Erythroblast (primary cell): ENCODE measurements at regions not wholly inside any gene's neighbourhood (a gene's known extent, or its start where the extent isn't known, plus 50 kb on each side); places are given as distances from the start of the nearest gene placed in this dataset.

Experiments used
- DNase-seq, 2 experiments: peaks; one replicate each; lab custom pipeline; 2025; lab: John Stamatoyannopoulos, UW
- GATA1 ChIP-seq: IDR thresholded peaks from 2 replicates; pipeline ENCODE4 v1.6.1; 2011; ENCODE audit warnings: low read depth, mild to moderate bottlenecking, control low read depth, low read length, moderate library complexity
- POLR2A ChIP-seq: IDR thresholded peaks from 2 replicates; pipeline ENCODE4 v1.6.1; 2011; ENCODE audit warnings: mild to moderate bottlenecking, low read length

- DNase-seq: no peak
- TF ChIP-seq GATA1 (no peak), POLR2A (no peak)
Measured at GRCh38 chr12:67927324-67927723, 61.9 kb upstream of the IFNG-AS1 start.

- TF ChIP-seq GATA1 (no peak), POLR2A (no peak)
- DNase-seq: no peak
Measured at GRCh38 chr12:67927815-67928214, 61.4 kb upstream of the IFNG-AS1 start.

GRCh38 chr12:67928621-67929383 is 60.4 kb upstream of the IFNG-AS1 start:
- TF ChIP-seq POLR2A: no peak
- no peak for TF ChIP-seq GATA1
- DNase-seq: no peak

GRCh38 chr12:67929384-67929772 is 59.9 kb upstream of the IFNG-AS1 start:
- TF ChIP-seq GATA1 (no peak), POLR2A (no peak)

GRCh38 chr12:67937822-67938221 is 51.4 kb upstream of the IFNG-AS1 start:
- no peak for TF ChIP-seq GATA1
- TF ChIP-seq POLR2A: no peak
- DNase-seq: no peak

More at GRCh38 chr12:67929384-67929772, 59.9 kb upstream of the IFNG-AS1 start:
- no peak for DNase-seq
